SK-N-SH (cell line): ENCODE measurements at regions not wholly inside any gene's neighbourhood (a gene's known extent, or its start where the extent isn't known, plus 50 kb on each side); places are given as distances from the start of the nearest gene placed in this dataset.

Experiments used
- CTCF ChIA-PET: fragments of 300-600, 350-600 bp; formaldehyde crosslinking; extraction: SDS; loops from one replicate; lab custom pipeline; 2021; lab: Yijun Ruan, JAX
- POLR2A ChIA-PET: fragments of 350-600 bp; sonication (Branson Sonifier 250); formaldehyde crosslinking; extraction: SDS; loops from one replicate; lab custom pipeline; 2020; ENCODE audit warnings: antibody characterized with exemption, inconsistent platforms; lab: Yijun Ruan, JAX
- DNase-seq: peaks from one replicate; pipeline ENCODE4 v3.0.0; 2012
- H2AFZ ChIP-seq: fragments of 200-600 bp; sonication (generic); 2 replicates; pipeline ENCODE4 v1.8.1; 2016; ENCODE audit warnings: antibody characterized with exemption, mild to moderate bottlenecking, low read depth
- H3F3A ChIP-seq: fragments of 200-600 bp; sonication (generic); replicated peaks from 2 replicates; pipeline ENCODE3; 2016; ENCODE audit warnings: antibody characterized with exemption, mild to moderate bottlenecking; ENCODE audit not compliant: insufficient read depth
- H3K27ac ChIP-seq, 2 experiments: fragments of 200-500 bp in 1 of 2; fragments of 200-600 bp in 1 of 2; sonication (Bioruptor generic) in 1 of 2; sonication (generic), shearing (Covaris generic) in 1 of 2; 2 replicates each; pipeline versions ENCODE4 v1.5.1 to v1.6.1; 2014 to 2016; ENCODE audit warnings: low read depth in 2 of 2, inconsistent platforms in 1 of 2, low read length in 1 of 2, mild to moderate bottlenecking in 1 of 2, mixed read lengths in 1 of 2
- H3K27me3 ChIP-seq: fragments of 200-600 bp; sonication (generic), shearing (Covaris generic); 2 replicates; pipeline ENCODE4 v1.6.1; 2016; ENCODE audit warnings: mixed run types; ENCODE audit not compliant: insufficient read depth
- H3K36me3 ChIP-seq, 2 experiments: fragments of 200-500 bp in 1 of 2; fragments of 200-600 bp in 1 of 2; sonication (Bioruptor generic) in 1 of 2; sonication (generic) in 1 of 2; replicated peaks in 1 of 2; 2 replicates each; pipeline versions ENCODE3 to v1.5.1; 2014 to 2016; ENCODE audit warnings: low read length in 1 of 2, mild to moderate bottlenecking in 1 of 2; ENCODE audit not compliant: insufficient read depth in 2 of 2, control insufficient read depth in 1 of 2
- H3K4me1 ChIP-seq, 2 experiments: fragments of 200-500 bp in 1 of 2; fragments of 200-600 bp in 1 of 2; sonication (Bioruptor generic) in 1 of 2; sonication (generic), shearing (Covaris generic) in 1 of 2; 2 replicates each; pipeline versions ENCODE4 v1.5.1 to v1.6.1; 2014 to 2016; ENCODE audit warnings: low read depth in 1 of 2, low read length in 1 of 2, mixed run types in 1 of 2; ENCODE audit not compliant: insufficient read depth in 2 of 2, control insufficient read depth in 1 of 2
- H3K4me2 ChIP-seq: fragments of 200-600 bp; sonication (generic), shearing (Covaris generic); 2 replicates; pipeline ENCODE4 v1.6.1; 2017; ENCODE audit warnings: mixed run types
- H3K4me3 ChIP-seq, 2 experiments: fragments of 200-500 bp in 1 of 2; fragments of 200-600 bp in 1 of 2; sonication (Bioruptor generic) in 1 of 2; sonication (generic), shearing (Covaris generic) in 1 of 2; 2 replicates each; pipeline versions ENCODE4 v1.5.1 to v1.8.1; 2014 to 2016; ENCODE audit warnings: low read depth in 2 of 2, inconsistent platforms in 1 of 2, low read length in 1 of 2, mild to moderate bottlenecking in 1 of 2, mixed read lengths in 1 of 2, moderate library complexity in 1 of 2
- H3K79me2 ChIP-seq: fragments of 200-600 bp; sonication (generic); 2 replicates; pipeline ENCODE4 v1.8.1; 2017; ENCODE audit warnings: mild to moderate bottlenecking; ENCODE audit not compliant: insufficient read depth
- H3K9ac ChIP-seq: fragments of 200-600 bp; sonication (generic); 2 replicates; pipeline ENCODE4 v1.6.1; 2017; ENCODE audit warnings: mixed run types
- H3K9me2 ChIP-seq: fragments of 200-600 bp; sonication (generic); 2 replicates; pipeline ENCODE4 v1.6.1; 2017; ENCODE audit warnings: mixed run types
- H3K9me3 ChIP-seq: fragments of 200-600 bp; sonication (generic); 2 replicates; pipeline ENCODE4 v1.6.1; 2017; ENCODE audit warnings: mixed run types, mild to moderate bottlenecking, moderate library complexity
- H4K20me1 ChIP-seq: fragments of 200-600 bp; sonication (generic); 2 replicates; pipeline ENCODE4 v1.6.1; 2017; ENCODE audit warnings: mild to moderate bottlenecking, mixed run types; ENCODE audit not compliant: insufficient read depth
- CHD2 ChIP-seq: fragments of 150-350 bp; IDR thresholded peaks from 2 replicates; pipeline ENCODE4 v1.6.1; 2018; ENCODE audit warnings: low read length; ENCODE audit not compliant: partially characterized antibody
- FOXJ3 ChIP-seq: sonication (generic); formaldehyde crosslinking; IDR thresholded peaks from 2 replicates; pipeline ENCODE4 v1.5.1; 2020; ENCODE audit warnings: mild to moderate bottlenecking, missing genetic modification reagents
- FOXM1 ChIP-seq: IDR thresholded peaks from 2 replicates; pipeline ENCODE4 v1.4.0; 2012; ENCODE audit warnings: low read depth, mild to moderate bottlenecking
- GATA2 ChIP-seq: sonication (generic); formaldehyde crosslinking; IDR thresholded peaks from 2 replicates; pipeline ENCODE4 v1.5.0; 2020; ENCODE audit warnings: mild to moderate bottlenecking, missing genetic modification reagents
- IRF3 ChIP-seq: fragments of 150-350 bp; IDR thresholded peaks from 2 replicates; pipeline ENCODE4 v1.6.1; 2016; ENCODE audit warnings: mild to moderate bottlenecking, low read depth, low read length
- MEF2A ChIP-seq: IDR thresholded peaks from 2 replicates; pipeline ENCODE4 v1.4.0; 2012; ENCODE audit warnings: low read depth, borderline replicate concordance
- NRF1 ChIP-seq: IDR thresholded peaks from 2 replicates; pipeline ENCODE4 v1.6.1; 2012; ENCODE audit warnings: low read depth, mild to moderate bottlenecking, low read length
- RFX5 ChIP-seq: IDR thresholded peaks from 2 replicates; pipeline ENCODE4 v1.6.1; 2012; ENCODE audit warnings: mild to moderate bottlenecking, improper control_type of control experiment, low read length
- SIN3A ChIP-seq: IDR thresholded peaks from 2 replicates; pipeline ENCODE4 v1.6.1; 2012; ENCODE audit warnings: low read depth, mild to moderate bottlenecking, low read length, moderate library complexity, borderline replicate concordance
- SMC3 ChIP-seq: IDR thresholded peaks from 2 replicates; pipeline ENCODE4 v1.6.1; 2012; ENCODE audit warnings: low read depth, low read length, improper control_type of control experiment
- TAF1 ChIP-seq: IDR thresholded peaks from 2 replicates; pipeline ENCODE4 v1.6.1; 2012; ENCODE audit warnings: low read depth, mild to moderate bottlenecking, low read length, moderate library complexity, borderline replicate concordance
- YY1 ChIP-seq: IDR thresholded peaks from 2 replicates; pipeline ENCODE4 v1.4.0; 2012; ENCODE audit warnings: low read depth, mild to moderate bottlenecking
- WGBS: methylation state at CpG from one replicate; pipeline ENCODE4 v1.1.6; 2017; ENCODE audit warnings: low lambda C conversion rate; 5-methylcytosine and 5-hydroxymethylcytosine counted together
- TF ChIP-seq, protein P1 (sequence below): fragments of 200-600 bp; sonication (generic); IDR thresholded peaks from 2 replicates; pipeline ENCODE4 v1.6.1; 2017; ENCODE audit warnings: antibody characterized with exemption, mild to moderate bottlenecking, moderate library complexity
- TF ChIP-seq, protein P2 (sequence below): IDR thresholded peaks from 2 replicates; pipeline ENCODE4 v1.4.0; 2012; ENCODE audit warnings: low read depth, borderline replicate concordance
- TF ChIP-seq, protein P3 (sequence below): IDR thresholded peaks from 2 replicates; pipeline ENCODE4 v1.4.0; 2012; ENCODE audit warnings: low read depth, borderline replicate concordance

DNA sequence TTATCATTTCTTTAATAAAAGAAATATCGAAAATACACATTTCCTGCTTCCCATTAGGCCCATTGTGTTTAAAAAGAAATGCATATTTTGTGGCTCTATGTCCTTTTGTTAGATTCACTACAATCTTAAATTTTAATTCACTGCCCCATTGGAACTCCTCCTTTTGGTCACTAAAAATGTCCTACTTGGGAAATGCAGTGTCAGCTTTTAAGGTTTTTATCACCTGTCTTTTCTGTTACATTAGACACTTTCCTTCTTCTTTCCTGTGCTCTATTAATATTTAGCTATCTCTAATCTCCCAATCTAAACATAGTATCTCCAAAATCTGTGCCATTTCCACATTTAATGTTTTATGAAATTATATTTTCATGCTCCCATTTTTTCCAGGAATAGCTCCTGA is 164.9 kb upstream of the SPOCK3 start (continued):
- no peak for TF ChIP-seq CHD2
- TF ChIP-seq, protein P1, sequence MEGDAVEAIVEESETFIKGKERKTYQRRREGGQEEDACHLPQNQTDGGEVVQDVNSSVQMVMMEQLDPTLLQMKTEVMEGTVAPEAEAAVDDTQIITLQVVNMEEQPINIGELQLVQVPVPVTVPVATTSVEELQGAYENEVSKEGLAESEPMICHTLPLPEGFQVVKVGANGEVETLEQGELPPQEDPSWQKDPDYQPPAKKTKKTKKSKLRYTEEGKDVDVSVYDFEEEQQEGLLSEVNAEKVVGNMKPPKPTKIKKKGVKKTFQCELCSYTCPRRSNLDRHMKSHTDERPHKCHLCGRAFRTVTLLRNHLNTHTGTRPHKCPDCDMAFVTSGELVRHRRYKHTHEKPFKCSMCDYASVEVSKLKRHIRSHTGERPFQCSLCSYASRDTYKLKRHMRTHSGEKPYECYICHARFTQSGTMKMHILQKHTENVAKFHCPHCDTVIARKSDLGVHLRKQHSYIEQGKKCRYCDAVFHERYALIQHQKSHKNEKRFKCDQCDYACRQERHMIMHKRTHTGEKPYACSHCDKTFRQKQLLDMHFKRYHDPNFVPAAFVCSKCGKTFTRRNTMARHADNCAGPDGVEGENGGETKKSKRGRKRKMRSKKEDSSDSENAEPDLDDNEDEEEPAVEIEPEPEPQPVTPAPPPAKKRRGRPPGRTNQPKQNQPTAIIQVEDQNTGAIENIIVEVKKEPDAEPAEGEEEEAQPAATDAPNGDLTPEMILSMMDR, result no peak
- no peak for TF ChIP-seq FOXJ3 (CRISPR knock-in tag)
- no peak for TF ChIP-seq SIN3A
- no peak for TF ChIP-seq FOXM1
- TF ChIP-seq RFX5, result no peak
- TF ChIP-seq NRF1, result no peak
- TF ChIP-seq TAF1, result no peak
- TF ChIP-seq SMC3, result no peak
- no peak for TF ChIP-seq MEF2A

- CTCF ChIA-PET, result no interaction called here
- POLR2A ChIA-PET, result no interaction called here
- H3K27ac ChIP-seq, result no peak overlapping the region
- H3K36me3 ChIP-seq, result no peaks in the 10 kb centered on the region
- no peak overlapping the region for H2AFZ ChIP-seq
- no peaks in the 10 kb centered on the region for H3K9me2 ChIP-seq
- no peaks in the 10 kb centered on the region for H3K4me1 ChIP-seq
- no peak overlapping the region for H3K4me3 ChIP-seq
- no peaks in the 10 kb centered on the region for H4K20me1 ChIP-seq
- H3K79me2 ChIP-seq, result no peaks in the 10 kb centered on the region
- H3K27me3 ChIP-seq, result no peaks in the 10 kb centered on the region
- no peaks in the 10 kb centered on the region for H3K9me3 ChIP-seq
- H3K4me2 ChIP-seq, result no peak overlapping the region
- no peaks in the 10 kb centered on the region for H3F3A ChIP-seq
- no peak for DNase-seq
- WGBS, result 48% methylated on average over 1 of the region's 1 CpG
- no peak overlapping the region for H3K9ac ChIP-seq
- TF ChIP-seq, protein P1, result no peak
- TF ChIP-seq TAF1, result no peak
Measured at GRCh38 chr4:167406181-167406580, 171.9 kb upstream of the SPOCK3 start.

- TF ChIP-seq SIN3A (no peak), RFX5 (no peak), IRF3 (no peak), GATA2 (CRISPR knock-in tag) (no peak), YY1 (no peak), FOXM1 (no peak)
- TF ChIP-seq, protein P2, sequence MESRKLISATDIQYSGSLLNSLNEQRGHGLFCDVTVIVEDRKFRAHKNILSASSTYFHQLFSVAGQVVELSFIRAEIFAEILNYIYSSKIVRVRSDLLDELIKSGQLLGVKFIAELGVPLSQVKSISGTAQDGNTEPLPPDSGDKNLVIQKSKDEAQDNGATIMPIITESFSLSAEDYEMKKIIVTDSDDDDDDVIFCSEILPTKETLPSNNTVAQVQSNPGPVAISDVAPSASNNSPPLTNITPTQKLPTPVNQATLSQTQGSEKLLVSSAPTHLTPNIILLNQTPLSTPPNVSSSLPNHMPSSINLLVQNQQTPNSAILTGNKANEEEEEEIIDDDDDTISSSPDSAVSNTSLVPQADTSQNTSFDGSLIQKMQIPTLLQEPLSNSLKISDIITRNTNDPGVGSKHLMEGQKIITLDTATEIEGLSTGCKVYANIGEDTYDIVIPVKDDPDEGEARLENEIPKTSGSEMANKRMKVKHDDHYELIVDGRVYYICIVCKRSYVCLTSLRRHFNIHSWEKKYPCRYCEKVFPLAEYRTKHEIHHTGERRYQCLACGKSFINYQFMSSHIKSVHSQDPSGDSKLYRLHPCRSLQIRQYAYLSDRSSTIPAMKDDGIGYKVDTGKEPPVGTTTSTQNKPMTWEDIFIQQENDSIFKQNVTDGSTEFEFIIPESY, result no peak
- TF ChIP-seq, protein P3, sequence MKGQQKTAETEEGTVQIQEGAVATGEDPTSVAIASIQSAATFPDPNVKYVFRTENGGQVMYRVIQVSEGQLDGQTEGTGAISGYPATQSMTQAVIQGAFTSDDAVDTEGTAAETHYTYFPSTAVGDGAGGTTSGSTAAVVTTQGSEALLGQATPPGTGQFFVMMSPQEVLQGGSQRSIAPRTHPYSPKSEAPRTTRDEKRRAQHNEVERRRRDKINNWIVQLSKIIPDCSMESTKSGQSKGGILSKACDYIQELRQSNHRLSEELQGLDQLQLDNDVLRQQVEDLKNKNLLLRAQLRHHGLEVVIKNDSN, result no peak
Measured at GRCh38 chr4:167415461-167415860, 181.2 kb upstream of the SPOCK3 start.

More at GRCh38 chr4:167415461-167415860, 181.2 kb upstream of the SPOCK3 start:
- no peaks in the 10 kb centered on the region for H3K79me2 ChIP-seq
- no peak overlapping the region for H3K27ac ChIP-seq
- peaks cover 0 to 5% of the 10 kb centered on the region in 2 experiments; a peak in 2 of 4 replicates for H3K4me1 ChIP-seq
- no peaks in the 10 kb centered on the region for H3K9me3 ChIP-seq
- no peaks in the 10 kb centered on the region for H3K27me3 ChIP-seq
- CTCF ChIA-PET, result no interaction called here
- H3K9ac ChIP-seq, result no peak overlapping the region
- H2AFZ ChIP-seq, result no peak overlapping the region
- H3K4me3 ChIP-seq, result no peak overlapping the region
- DNase-seq, result no peak
- 35% methylated on average over 4 of the region's 4 CpGs for WGBS
- H3K9me2 ChIP-seq, result no peaks in the 10 kb centered on the region
- POLR2A ChIA-PET, result no interaction called here
- H3F3A ChIP-seq, result no peaks in the 10 kb centered on the region
- H4K20me1 ChIP-seq, result no peaks in the 10 kb centered on the region
- no peaks in the 10 kb centered on the region for H3K36me3 ChIP-seq
- H3K4me2 ChIP-seq, result no peak overlapping the region
